Lung (tissue), 11 donors: ENCODE measurements at regions not wholly inside any gene's neighbourhood (a gene's known extent, or its start where the extent isn't known, plus 50 kb on each side); places are given as distances from the start of the nearest gene placed in this dataset.

ENCODE experiments used
- ATAC-seq: fragments of 200-7000 bp; cut with Tn5 transposase; one replicate; pipeline ENCODE4 v1.9.1; 2020; ENCODE audit warnings: moderate number of reproducible peaks; ENCODE audit not compliant: insufficient read depth, low FRiP score
- DNase-seq, 3 donors: peaks; one replicate each; pipeline ENCODE4 v3.0.0-alpha.2; 2013 to 2017
- H3K27ac ChIP-seq, 2 donors: one replicate each; pipeline ENCODE4 v1.5.1; 2013; ENCODE audit warnings: mild to moderate bottlenecking in 2 of 2, moderate library complexity in 2 of 2, control low read depth in 1 of 2, inconsistent platforms in 1 of 2, low read depth in 1 of 2, low read length in 1 of 2
- H3K27me3 ChIP-seq, 3 donors: one replicate each; pipeline ENCODE4 v1.5.1; 2013; ENCODE audit warnings: low read length in 2 of 3; ENCODE audit not compliant: control insufficient read depth in 3 of 3, insufficient read depth in 3 of 3
- H3K36me3 ChIP-seq, 4 donors: one replicate each; pipeline ENCODE4 v1.5.1; 2013; ENCODE audit warnings: low read length in 4 of 4, mild to moderate bottlenecking in 1 of 4, moderate library complexity in 1 of 4; ENCODE audit not compliant: control insufficient read depth in 4 of 4, insufficient read depth in 4 of 4
- H3K4me1 ChIP-seq, 5 donors: one replicate each; pipeline ENCODE4 v1.5.1; 2013; ENCODE audit warnings: low read length in 5 of 5, mild to moderate bottlenecking in 2 of 5, moderate library complexity in 1 of 5; ENCODE audit not compliant: control insufficient read depth in 5 of 5, insufficient read depth in 5 of 5
- H3K4me3 ChIP-seq: one replicate; pipeline ENCODE4 v1.5.1; 2013; ENCODE audit warnings: mild to moderate bottlenecking, control low read depth, moderate library complexity
- H3K9ac ChIP-seq, 2 donors: one replicate each; pipeline ENCODE4 v1.5.1; 2013; ENCODE audit warnings: low read length in 2 of 2, control low read depth in 1 of 2; ENCODE audit not compliant: insufficient read depth in 1 of 2
- H3K9me3 ChIP-seq, 4 donors: one replicate each; pipeline ENCODE4 v1.5.1; 2013; ENCODE audit warnings: low read length in 3 of 4, mild to moderate bottlenecking in 1 of 4, moderate library complexity in 1 of 4; ENCODE audit not compliant: control insufficient read depth in 4 of 4, insufficient read depth in 3 of 4
- WGBS, 2 donors: extraction: QIAGEN DNeasy Blood & Tissue Kit; methylation state at CpG; one replicate each; pipeline ENCODE4 v1.1.7; 2013; 5-methylcytosine and 5-hydroxymethylcytosine counted together
- TF ChIP-seq, protein P1 (sequence below): IDR thresholded peaks from 2 replicates; pipeline ENCODE4 v1.5.1; 2012; ENCODE audit warnings: mild to moderate bottlenecking; ENCODE audit errors: control extremely low read depth, extremely low read depth
- donor health status: control.
- donor health status: control.
- donor health status: Bipolar disorder and iron deficiency.
- donor health status: healthy.
- donor health status: DM: yes; HTN: yes; CAD: no.

DNA sequence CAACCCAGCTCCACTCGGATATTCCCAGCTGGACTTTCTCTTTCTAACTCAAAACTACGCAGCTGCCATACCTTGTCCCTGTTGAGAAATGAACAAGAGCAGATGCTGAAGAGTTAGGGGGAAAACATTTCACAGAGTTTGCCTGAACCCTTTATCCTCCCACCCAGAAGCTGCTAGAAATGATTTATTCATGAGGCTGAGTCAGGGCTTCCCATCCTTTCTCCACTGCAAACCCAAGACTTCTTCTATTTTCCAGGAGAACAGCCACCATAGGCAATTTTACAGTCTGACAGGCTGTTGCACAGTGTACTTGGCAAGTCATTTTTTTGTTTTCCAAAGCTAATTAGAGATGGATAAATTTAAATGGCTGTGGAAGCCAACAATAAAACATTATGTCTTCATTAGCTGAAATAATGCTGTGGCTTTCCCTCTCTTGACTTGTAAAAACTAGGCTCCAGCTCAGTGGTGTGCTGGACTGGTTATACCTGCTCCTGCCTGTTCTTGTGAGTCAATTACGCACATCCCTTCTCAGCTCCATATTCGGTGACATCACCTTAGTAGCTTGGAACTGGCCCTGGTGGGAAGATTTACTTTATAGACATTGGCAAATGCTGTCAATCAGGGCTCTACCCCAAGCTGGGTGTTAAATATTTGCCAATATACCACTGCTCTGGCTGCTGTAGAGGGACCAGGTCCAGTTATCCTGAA lies 71.9 kb downstream of the KIF4B start:
- ATAC-seq (no peak), DNase-seq (peak; percentile 1 to 42 (median 28))
- no peaks in the 10 kb centered on the region for H3K9me3 ChIP-seq
- peaks cover 0 to under 1% (median 0%) of the 10 kb centered on the region in 5 donors for H3K4me1 ChIP-seq
- no peaks in the 10 kb centered on the region for H3K27me3 ChIP-seq
- 77 to 88% methylated on average over 4 of the region's 4 CpGs for WGBS, 2 donors
- TF ChIP-seq, protein P1, sequence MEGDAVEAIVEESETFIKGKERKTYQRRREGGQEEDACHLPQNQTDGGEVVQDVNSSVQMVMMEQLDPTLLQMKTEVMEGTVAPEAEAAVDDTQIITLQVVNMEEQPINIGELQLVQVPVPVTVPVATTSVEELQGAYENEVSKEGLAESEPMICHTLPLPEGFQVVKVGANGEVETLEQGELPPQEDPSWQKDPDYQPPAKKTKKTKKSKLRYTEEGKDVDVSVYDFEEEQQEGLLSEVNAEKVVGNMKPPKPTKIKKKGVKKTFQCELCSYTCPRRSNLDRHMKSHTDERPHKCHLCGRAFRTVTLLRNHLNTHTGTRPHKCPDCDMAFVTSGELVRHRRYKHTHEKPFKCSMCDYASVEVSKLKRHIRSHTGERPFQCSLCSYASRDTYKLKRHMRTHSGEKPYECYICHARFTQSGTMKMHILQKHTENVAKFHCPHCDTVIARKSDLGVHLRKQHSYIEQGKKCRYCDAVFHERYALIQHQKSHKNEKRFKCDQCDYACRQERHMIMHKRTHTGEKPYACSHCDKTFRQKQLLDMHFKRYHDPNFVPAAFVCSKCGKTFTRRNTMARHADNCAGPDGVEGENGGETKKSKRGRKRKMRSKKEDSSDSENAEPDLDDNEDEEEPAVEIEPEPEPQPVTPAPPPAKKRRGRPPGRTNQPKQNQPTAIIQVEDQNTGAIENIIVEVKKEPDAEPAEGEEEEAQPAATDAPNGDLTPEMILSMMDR = no peak
- no peaks in the 10 kb centered on the region for H3K36me3 ChIP-seq
- H3K27ac ChIP-seq = no peak overlapping the region
- no peak overlapping the region for H3K4me3 ChIP-seq
- no peak overlapping the region for H3K9ac ChIP-seq

- no peaks in the 10 kb centered on the region for H3K36me3 ChIP-seq
- H3K4me3 ChIP-seq = no peak overlapping the region
- ATAC-seq (no peak), DNase-seq (no peak)
- TF ChIP-seq, protein P1 = no peak
- no peak overlapping the region for H3K9ac ChIP-seq
- no peaks in the 10 kb centered on the region for H3K9me3 ChIP-seq
- no peaks in the 10 kb centered on the region for H3K27me3 ChIP-seq
- peaks cover 0 to 8% (median 0%) of the 10 kb centered on the region in 5 donors for H3K4me1 ChIP-seq
- no peak overlapping the region for H3K27ac ChIP-seq
- 89 to 95% methylated on average over 4 of the region's 4 CpGs for WGBS, 2 donors
These were observed 73.5 kb downstream of the KIF4B start for GRCh38 chr5:155087036-155087435.

GRCh38 chr5:155088811-155089210 lies 75.3 kb downstream of the KIF4B start:
- Histone ChIP-seq H3K36me3 (no peaks in the 10 kb centered on the region), H3K4me3 (no peak overlapping the region), H3K9me3 (no peaks in the 10 kb centered on the region), H3K27me3 (peaks cover 0 to 6% (median 3%) of the 10 kb centered on the region in 3 donors), H3K9ac (no peak overlapping the region), H3K4me1 (peaks cover 0 to 12% (median 0%) of the 10 kb centered on the region in 5 donors), H3K27ac (no peak overlapping the region)
- ATAC-seq (no peak), DNase-seq (no peak)
- TF ChIP-seq, protein P1 = no peak
- 94 to 97% methylated on average over 2 of the region's 2 CpGs for WGBS, 2 donors
